Mesenchymal stem cell (in vitro differentiated cells and primary cell): ENCODE measurements at regions not wholly inside any gene's neighbourhood (a gene's known extent, or its start where the extent isn't known, plus 50 kb on each side); places are given as distances from the start of the nearest gene placed in this dataset.
"Not testable (repeated sequence)": the region's sequence is repeated elsewhere in the genome, so short reads cannot be mapped to it uniquely, and the experiment has no call there.

Source experiments
- DNase-seq: peaks from one replicate; pipeline ENCODE4 v3.0.0-alpha.2; 2013
- H2AFZ ChIP-seq: one replicate; pipeline ENCODE4 v1.6.1; 2013; ENCODE audit warnings: low read depth, mild to moderate bottlenecking, control low read depth, inconsistent platforms, low read length, moderate library complexity
- H2AK5ac ChIP-seq: 2 replicates; pipeline ENCODE4 v1.6.1; 2013; ENCODE audit warnings: low read length, moderate library complexity, mild to moderate bottlenecking, inconsistent platforms; ENCODE audit not compliant: severe bottlenecking
- H2BK120ac ChIP-seq: one replicate; pipeline ENCODE4 v1.6.1; 2013; ENCODE audit warnings: low read depth, mild to moderate bottlenecking, inconsistent platforms, low read length, moderate library complexity
- H2BK12ac ChIP-seq, 2 experiments: one replicate each; pipeline ENCODE4 v1.6.1; 2013; ENCODE audit warnings: inconsistent platforms in 2 of 2, low read length in 2 of 2, mild to moderate bottlenecking in 2 of 2, moderate library complexity in 2 of 2, control low read depth in 1 of 2
- H2BK15ac ChIP-seq: one replicate; pipeline ENCODE4 v1.6.1; 2013; ENCODE audit warnings: mild to moderate bottlenecking, low read depth, inconsistent platforms; ENCODE audit not compliant: poor library complexity, severe bottlenecking
- H2BK5ac ChIP-seq: 2 replicates; pipeline ENCODE4 v1.6.1; 2013; ENCODE audit warnings: low read depth, mild to moderate bottlenecking, low read length, control low read depth, inconsistent platforms; ENCODE audit not compliant: poor library complexity, severe bottlenecking
- H3K14ac ChIP-seq, 2 experiments: one replicate each; pipeline ENCODE4 v1.6.1; 2013; ENCODE audit warnings: inconsistent platforms in 2 of 2, low read length in 2 of 2, control low read depth in 1 of 2, mild to moderate bottlenecking in 1 of 2, moderate library complexity in 1 of 2
- H3K18ac ChIP-seq, 2 experiments: one replicate each; pipeline ENCODE4 v1.6.1; 2013; ENCODE audit warnings: inconsistent platforms in 2 of 2, low read length in 2 of 2, control low read depth in 1 of 2, low read depth in 1 of 2, mild to moderate bottlenecking in 1 of 2
- H3K23ac ChIP-seq, 2 experiments: one replicate each; pipeline ENCODE4 v1.6.1; 2013; ENCODE audit warnings: inconsistent platforms in 2 of 2, low read length in 2 of 2, mild to moderate bottlenecking in 2 of 2, moderate library complexity in 2 of 2, control low read depth in 1 of 2
- H3K27ac ChIP-seq: 2 replicates; pipeline ENCODE4 v1.5.1; 2013; ENCODE audit warnings: mild to moderate bottlenecking, moderate library complexity, low read length, control low read depth, inconsistent platforms; ENCODE audit not compliant: poor library complexity, severe bottlenecking
- H3K27me3 ChIP-seq, 2 experiments: 2 replicates each; pipeline versions ENCODE4 v1.6.1 to v1.7.0; 2013; ENCODE audit warnings: low read length in 2 of 2, mild to moderate bottlenecking in 2 of 2, moderate library complexity in 2 of 2, control low read depth in 1 of 2, inconsistent platforms in 1 of 2; ENCODE audit not compliant: control insufficient read depth in 1 of 2, insufficient read depth in 1 of 2
- H3K36me3 ChIP-seq, 2 experiments: 2 replicates each; pipeline versions ENCODE4 v1.6.1 to v1.7.0; 2013; ENCODE audit warnings: low read length in 2 of 2, control low read depth in 1 of 2, inconsistent platforms in 1 of 2, low read depth in 1 of 2, mild to moderate bottlenecking in 1 of 2; ENCODE audit not compliant: insufficient read depth in 2 of 2, control insufficient read depth in 1 of 2
- H3K4ac ChIP-seq, 2 experiments: one replicate each; pipeline ENCODE4 v1.6.1; 2013; ENCODE audit warnings: inconsistent platforms in 2 of 2, low read length in 2 of 2, mild to moderate bottlenecking in 2 of 2, moderate library complexity in 2 of 2, control low read depth in 1 of 2, low read depth in 1 of 2
- H3K4me1 ChIP-seq: 2 replicates; pipeline ENCODE4 v1.6.1; 2013; ENCODE audit warnings: low read depth, low read length, control low read depth; ENCODE audit not compliant: control insufficient read depth, insufficient read depth
- H3K4me2 ChIP-seq: 2 replicates; pipeline ENCODE4 v1.6.1; 2013; ENCODE audit warnings: low read length, mild to moderate bottlenecking, inconsistent platforms; ENCODE audit not compliant: poor library complexity, severe bottlenecking
- H3K4me3 ChIP-seq, 2 experiments: 2 replicates each; pipeline versions ENCODE4 v1.5.1 to v1.7.0; 2013; ENCODE audit warnings: low read length in 2 of 2, mild to moderate bottlenecking in 2 of 2, control low read depth in 1 of 2, low read depth in 1 of 2; ENCODE audit not compliant: insufficient read depth in 1 of 2
- H3K79me1 ChIP-seq: replicated peaks from 2 replicates; pipeline ENCODE4 v1.6.1; 2013; ENCODE audit warnings: mild to moderate bottlenecking, control low read depth, low read length, inconsistent platforms; ENCODE audit not compliant: poor library complexity, severe bottlenecking
- H3K9ac ChIP-seq: 2 replicates; pipeline ENCODE4 v1.7.0; 2013; ENCODE audit warnings: mild to moderate bottlenecking, low read length, moderate library complexity
- H3K9me3 ChIP-seq: 2 replicates; pipeline ENCODE4 v1.7.0; 2013; ENCODE audit warnings: mild to moderate bottlenecking, low read length; ENCODE audit not compliant: control insufficient read depth
- H4K8ac ChIP-seq: one replicate; pipeline ENCODE4 v1.6.1; 2013; ENCODE audit warnings: inconsistent platforms, mild to moderate bottlenecking, low read length, moderate library complexity
- H4K91ac ChIP-seq: one replicate; pipeline ENCODE4 v1.6.1; 2013; ENCODE audit warnings: mild to moderate bottlenecking, low read length, inconsistent platforms
- WGBS: methylation state at CpG from one replicate; pipeline ENCODE4 v1.1.7; 2013; ENCODE audit warnings: mixed read lengths; 5-methylcytosine and 5-hydroxymethylcytosine counted together

DNA sequence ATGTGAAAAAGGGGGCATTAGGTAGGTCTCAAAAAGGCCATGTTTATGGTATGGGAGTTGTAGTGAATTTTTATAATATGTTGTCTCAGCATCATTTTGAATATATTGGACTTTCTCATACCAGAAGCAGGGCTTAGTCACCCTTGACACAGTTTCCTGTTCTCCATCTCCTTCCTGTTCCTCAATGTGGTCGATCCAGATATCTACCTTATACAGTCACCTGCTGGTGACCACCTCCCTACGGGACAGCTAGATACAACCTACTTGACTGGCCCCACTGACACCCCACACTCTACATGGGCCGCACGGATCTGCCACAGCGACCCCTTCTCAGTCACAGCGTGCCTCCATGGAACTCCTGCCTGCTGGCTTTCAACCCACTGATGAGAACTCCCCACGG, 193.5 kb upstream of the ATP6AP2 start:
- peaks cover 0 to 59% of the 10 kb centered on the region in 2 experiments for H3K27me3 ChIP-seq
- H2BK5ac ChIP-seq, H2BK15ac ChIP-seq, H2BK12ac ChIP-seq, H4K8ac ChIP-seq, H3K9ac ChIP-seq, H3K36me3 ChIP-seq, H3K4me1 ChIP-seq, H3K27ac ChIP-seq, H3K9me3 ChIP-seq, H2AFZ ChIP-seq, H3K4ac ChIP-seq, H3K14ac ChIP-seq, H3K79me1 ChIP-seq, H3K23ac ChIP-seq, H3K4me2 ChIP-seq, H3K4me3 ChIP-seq, DNase-seq, H2BK120ac ChIP-seq, H2AK5ac ChIP-seq, H4K91ac ChIP-seq, H3K18ac ChIP-seq: not testable (repeated sequence)
- WGBS, result 74% methylated on average over 3 of the region's 7 CpGs

DNA sequence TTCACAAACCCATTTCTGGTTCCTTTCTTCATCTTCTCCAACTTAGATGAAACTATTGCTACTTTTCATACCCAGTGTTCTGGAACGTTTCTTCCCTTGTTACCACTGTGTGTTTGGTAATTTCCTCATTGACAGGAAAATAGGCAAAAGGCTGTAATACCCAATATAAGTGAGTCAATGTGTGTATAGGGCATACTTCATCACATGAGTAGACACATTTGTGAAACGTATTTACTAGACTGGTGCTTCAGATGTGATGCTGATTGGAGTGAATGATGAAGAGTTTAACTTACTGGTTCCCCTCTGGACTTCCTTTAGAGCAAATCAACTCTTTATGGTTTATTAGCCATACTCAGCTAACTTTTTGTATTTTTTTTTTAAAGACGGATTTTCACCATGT, 195.1 kb upstream of the ATP6AP2 start:
- no peaks in the 10 kb centered on the region for H3K79me1 ChIP-seq
- no peak overlapping the region for H2BK120ac ChIP-seq
- H2AK5ac ChIP-seq, result no peak overlapping the region
- no peak for DNase-seq
- no peak overlapping the region for H3K4me3 ChIP-seq
- H3K27ac ChIP-seq, result no peak overlapping the region
- no peak overlapping the region for H3K23ac ChIP-seq
- peaks cover 8% of the 10 kb centered on the region for H3K4me1 ChIP-seq
- no peak overlapping the region for H3K14ac ChIP-seq
- no peak overlapping the region for H2AFZ ChIP-seq
- peaks cover 0 to 50% of the 10 kb centered on the region in 2 experiments for H3K27me3 ChIP-seq
- no peak overlapping the region for H2BK15ac ChIP-seq
- H3K4me2 ChIP-seq, result no peak overlapping the region
- no peak overlapping the region for H2BK5ac ChIP-seq
- no peak overlapping the region for H3K4ac ChIP-seq
- no peak overlapping the region for H3K9ac ChIP-seq
- no peaks in the 10 kb centered on the region for H3K36me3 ChIP-seq
- no peak overlapping the region for H4K91ac ChIP-seq
- H3K18ac ChIP-seq, result no peak overlapping the region
- WGBS, result 80% methylated on average over 2 of the region's 3 CpGs
- H3K9me3 ChIP-seq, result no peaks in the 10 kb centered on the region
- H2BK12ac ChIP-seq, result no peak overlapping the region
- no peak overlapping the region for H4K8ac ChIP-seq

DNA sequence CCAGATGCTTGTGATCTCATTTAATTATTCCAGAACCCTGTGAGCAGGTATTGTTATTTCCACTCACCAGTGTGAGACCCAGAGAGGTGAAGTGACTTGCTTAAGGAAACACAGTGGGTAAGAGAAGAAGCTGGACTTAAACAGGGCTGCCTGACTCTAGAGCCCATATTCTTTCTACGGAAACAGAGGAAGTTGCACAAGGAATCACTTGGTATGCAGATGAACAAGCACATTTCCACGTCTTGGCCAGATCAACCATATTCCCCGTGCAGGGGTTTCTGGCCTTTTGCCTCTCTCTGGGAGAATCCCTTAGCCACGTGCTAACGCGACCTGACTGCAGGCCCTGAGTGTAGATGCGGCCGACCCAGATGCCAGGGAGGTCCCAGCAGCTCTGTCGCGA, 195.5 kb upstream of the ATP6AP2 start:
- Histone ChIP-seq H3K4ac (no peak overlapping the region), H3K27ac (no peak overlapping the region), H2BK120ac (no peak overlapping the region), H2BK12ac (no peak overlapping the region), H2BK5ac (no peak overlapping the region), H2AK5ac (no peak overlapping the region), H3K18ac (no peak overlapping the region), H2AFZ (no peak overlapping the region), H3K9me3 (no peaks in the 10 kb centered on the region), H4K8ac (no peak overlapping the region), H3K4me1 (peaks cover 8% of the 10 kb centered on the region), H3K14ac (no peak overlapping the region), H3K27me3 (peaks cover 0 to 49% of the 10 kb centered on the region in 2 experiments), H2BK15ac (no peak overlapping the region), H3K9ac (no peak overlapping the region), H4K91ac (no peak overlapping the region), H3K23ac (no peak overlapping the region), H3K4me3 (no peak overlapping the region), H3K36me3 (no peaks in the 10 kb centered on the region), H3K4me2 (no peak overlapping the region), H3K79me1 (no peaks in the 10 kb centered on the region)
- no peak for DNase-seq
- WGBS, result 94% methylated on average over 8 of the region's 10 CpGs

DNA sequence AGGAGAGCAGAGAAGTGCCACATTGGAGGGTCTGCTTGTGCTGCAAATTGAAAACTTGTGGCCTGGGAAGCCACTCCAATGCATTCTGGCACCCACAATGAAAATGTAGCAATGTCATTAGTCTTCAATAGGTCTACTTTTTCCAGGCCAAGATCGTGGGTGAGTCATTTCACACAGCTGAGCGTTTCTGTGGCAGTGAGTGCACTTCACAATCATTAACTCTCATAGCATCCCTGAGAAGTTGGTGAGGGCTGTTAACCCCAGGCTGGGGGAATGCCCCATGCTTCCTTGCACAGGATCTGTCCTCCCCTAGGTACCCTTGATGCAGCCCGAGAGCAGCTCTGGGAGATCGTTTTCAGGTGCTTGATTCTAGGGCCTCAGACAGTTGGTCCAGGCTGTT, 196.8 kb upstream of the ATP6AP2 start:
- Histone ChIP-seq H2BK5ac (no peak overlapping the region), H3K18ac (no peak overlapping the region), H2BK15ac (no peak overlapping the region), H3K27ac (no peak overlapping the region), H3K27me3 (peaks cover 0 to 52% of the 10 kb centered on the region in 2 experiments), H3K9me3 (no peaks in the 10 kb centered on the region), H3K4me1 (peaks cover 8% of the 10 kb centered on the region), H3K4me3 (no peak overlapping the region), H3K4me2 (no peak overlapping the region), H3K23ac (no peak overlapping the region), H3K9ac (no peak overlapping the region), H3K36me3 (no peaks in the 10 kb centered on the region), H4K91ac (no peak overlapping the region), H3K79me1 (no peaks in the 10 kb centered on the region), H3K14ac (no peak overlapping the region), H2AFZ (no peak overlapping the region), H2BK12ac (no peak overlapping the region), H3K4ac (no peak overlapping the region), H4K8ac (no peak overlapping the region), H2AK5ac (no peak overlapping the region), H2BK120ac (no peak overlapping the region)
- WGBS, result 63% methylated on average over 3 of the region's 4 CpGs
- DNase-seq, result no peak
